ENCODE measurements at regions not wholly inside any gene's neighbourhood (a gene's known extent, or its start where the extent isn't known, plus 50 kb on each side); places are given as distances from the start of the nearest gene placed in this dataset.

- TF ChIP-seq TCF7 (CRISPR knock-in tag; IDR thresholded peaks at IDR 0.05; ENCODE audit: low read depth) (no peak), E2F4 (CRISPR knock-in tag; IDR thresholded peaks at IDR 0.05; ENCODE audit: borderline replicate concordance, low read depth) (no peak), ZNF425 (CRISPR knock-in tag; conservative IDR thresholded peaks at IDR 0.05) (no peak), JUN (CRISPR knock-in tag; IDR thresholded peaks at IDR 0.05) (no peak), ZBTB43 (CRISPR knock-in tag; IDR thresholded peaks at IDR 0.05) (no peak), ATF2 (CRISPR knock-in tag; IDR thresholded peaks at IDR 0.05; ENCODE audit: borderline replicate concordance, low read depth) (no peak), FOXK1 (CRISPR knock-in tag; IDR thresholded peaks at IDR 0.05) (no peak), ZNF281 (CRISPR knock-in tag; IDR thresholded peaks at IDR 0.05) (no peak), ZNF263 (CRISPR knock-in tag; IDR thresholded peaks at IDR 0.05; ENCODE audit: low read depth) (no peak), ZNF219 (CRISPR knock-in tag; IDR thresholded peaks at IDR 0.05; ENCODE audit: borderline replicate concordance) (no peak), CTCF (IDR thresholded peaks at IDR 0.05) (no peak), ZNF232 (CRISPR knock-in tag; IDR thresholded peaks at IDR 0.05) (no peak), NR2C2 (CRISPR knock-in tag; IDR thresholded peaks at IDR 0.05) (no peak)
Observed at GRCh38 chr18:54433368-54433767, 75.7 kb downstream of the C18orf54 start.

All from WTC11 (cell line).